ENCODE measurements at regions not wholly inside any gene's neighbourhood (a gene's known extent, or its start where the extent isn't known, plus 50 kb on each side); places are given as distances from the start of the nearest gene placed in this dataset.

GRCh38 chr5:10153394-10153793, 96.3 kb downstream of the ATPSCKMT start:
- H3K27me3 Mint-ChIP-seq = peaks cover 41% of the 10 kb centered on the region
- H3K36me3 Mint-ChIP-seq (ENCODE audit: insufficient read depth) = no peaks in the 10 kb centered on the region
- no peak for ATAC-seq (replicated peaks; ENCODE audit: extremely low read depth, poor library complexity, severe bottlenecking)
- no peaks in the 10 kb centered on the region for H3K4me1 Mint-ChIP-seq
- no peak overlapping the region for H3K27ac Mint-ChIP-seq (ENCODE audit: low read depth)
- H3K9me3 Mint-ChIP-seq = no peaks in the 10 kb centered on the region
- H3K4me3 Mint-ChIP-seq = no peak overlapping the region
- DNase-seq (ENCODE audit: low spot score in 2 of 2) = no peak

GRCh38 chr5:10151656-10152055, 98.0 kb downstream of the ATPSCKMT start:
- Mint-ChIP-seq H3K27ac (ENCODE audit: low read depth) (no peak overlapping the region), H3K27me3 (peaks cover 48% of the 10 kb centered on the region), H3K4me3 (no peak overlapping the region), H3K36me3 (ENCODE audit: insufficient read depth) (no peaks in the 10 kb centered on the region), H3K9me3 (no peaks in the 10 kb centered on the region), H3K4me1 (no peaks in the 10 kb centered on the region)
- ATAC-seq (replicated peaks; ENCODE audit: extremely low read depth, poor library complexity, severe bottlenecking) = no peak
- no peak for DNase-seq (ENCODE audit: low spot score in 2 of 2)

GRCh38 chr5:10149911-10150310, 99.8 kb downstream of the ATPSCKMT start:
- no peaks in the 10 kb centered on the region for H3K9me3 Mint-ChIP-seq
- H3K4me1 Mint-ChIP-seq = no peaks in the 10 kb centered on the region
- H3K27me3 Mint-ChIP-seq = peaks cover 38% of the 10 kb centered on the region
- no peaks in the 10 kb centered on the region for H3K36me3 Mint-ChIP-seq (ENCODE audit: insufficient read depth)
- no peak overlapping the region for H3K4me3 Mint-ChIP-seq
- H3K27ac Mint-ChIP-seq (ENCODE audit: low read depth) = no peak overlapping the region
- ATAC-seq (replicated peaks; ENCODE audit: extremely low read depth, poor library complexity, severe bottlenecking) (no peak), DNase-seq (ENCODE audit: low spot score in 2 of 2) (no peak)

GRCh38 chr5:10145923-10146401, 103.7 kb downstream of the ATPSCKMT start:
- H3K36me3 Mint-ChIP-seq (ENCODE audit: insufficient read depth) = no peaks in the 10 kb centered on the region
- H3K27me3 Mint-ChIP-seq = peaks cover 28% of the 10 kb centered on the region
- no peaks in the 10 kb centered on the region for H3K4me1 Mint-ChIP-seq
- no peak for DNase-seq (ENCODE audit: low spot score in 2 of 2)
- H3K4me3 Mint-ChIP-seq = no peak overlapping the region
- no peaks in the 10 kb centered on the region for H3K9me3 Mint-ChIP-seq
- no peak for ATAC-seq (replicated peaks; ENCODE audit: extremely low read depth, poor library complexity, severe bottlenecking)
- no peak overlapping the region for H3K27ac Mint-ChIP-seq (ENCODE audit: low read depth)

GRCh38 chr5:10144040-10144439, 105.6 kb downstream of the ATPSCKMT start:
- ATAC-seq (replicated peaks; ENCODE audit: extremely low read depth, poor library complexity, severe bottlenecking) (no peak), DNase-seq (ENCODE audit: low spot score in 2 of 2) (no peak)
- no peaks in the 10 kb centered on the region for H3K36me3 Mint-ChIP-seq (ENCODE audit: insufficient read depth)
- peaks cover 23% of the 10 kb centered on the region for H3K27me3 Mint-ChIP-seq
- H3K4me3 Mint-ChIP-seq = no peak overlapping the region
- H3K4me1 Mint-ChIP-seq = no peaks in the 10 kb centered on the region
- no peak overlapping the region for H3K27ac Mint-ChIP-seq (ENCODE audit: low read depth)
- no peaks in the 10 kb centered on the region for H3K9me3 Mint-ChIP-seq

GRCh38 chr5:10140195-10140973, 109.3 kb downstream of the ATPSCKMT start:
- H3K27me3 Mint-ChIP-seq = peaks cover 24% of the 10 kb centered on the region
- H3K4me3 Mint-ChIP-seq = no peak overlapping the region
- no peak for DNase-seq (ENCODE audit: low spot score in 2 of 2)
- ATAC-seq (replicated peaks; ENCODE audit: extremely low read depth, poor library complexity, severe bottlenecking) = no peak
- H3K9me3 Mint-ChIP-seq = no peaks in the 10 kb centered on the region
- no peaks in the 10 kb centered on the region for H3K36me3 Mint-ChIP-seq (ENCODE audit: insufficient read depth)
- no peak overlapping the region for H3K27ac Mint-ChIP-seq (ENCODE audit: low read depth)
- no peaks in the 10 kb centered on the region for H3K4me1 Mint-ChIP-seq

- no peak for DNase-seq (ENCODE audit: low spot score in 2 of 2)
- ATAC-seq (replicated peaks; ENCODE audit: extremely low read depth, poor library complexity, severe bottlenecking) = no peak
- Mint-ChIP-seq H3K4me3 (no peak overlapping the region), H3K4me1 (no peaks in the 10 kb centered on the region), H3K9me3 (no peaks in the 10 kb centered on the region), H3K36me3 (ENCODE audit: insufficient read depth) (no peaks in the 10 kb centered on the region), H3K27ac (ENCODE audit: low read depth) (no peak overlapping the region), H3K27me3 (peaks cover 24% of the 10 kb centered on the region)
Measured at GRCh38 chr5:10138395-10139057, 111.2 kb downstream of the ATPSCKMT start.

GRCh38 chr5:10133830-10134229, 115.9 kb downstream of the ATPSCKMT start:
- Mint-ChIP-seq H3K4me3 (no peak overlapping the region), H3K27me3 (peaks cover 12% of the 10 kb centered on the region), H3K36me3 (ENCODE audit: insufficient read depth) (no peaks in the 10 kb centered on the region), H3K9me3 (peaks cover 5% of the 10 kb centered on the region), H3K4me1 (no peaks in the 10 kb centered on the region), H3K27ac (ENCODE audit: low read depth) (no peak overlapping the region)
- DNase-seq (ENCODE audit: low spot score in 2 of 2) (no peak), ATAC-seq (replicated peaks; ENCODE audit: extremely low read depth, poor library complexity, severe bottlenecking) (no peak)

- no peaks in the 10 kb centered on the region for H3K36me3 Mint-ChIP-seq (ENCODE audit: insufficient read depth)
- no peaks in the 10 kb centered on the region for H3K4me1 Mint-ChIP-seq
- H3K9me3 Mint-ChIP-seq = peaks cover 5% of the 10 kb centered on the region
- DNase-seq (ENCODE audit: low spot score in 2 of 2) (no peak), ATAC-seq (replicated peaks; ENCODE audit: extremely low read depth, poor library complexity, severe bottlenecking) (no peak)
- H3K27me3 Mint-ChIP-seq = no peaks in the 10 kb centered on the region
- no peak overlapping the region for H3K4me3 Mint-ChIP-seq
- H3K27ac Mint-ChIP-seq (ENCODE audit: low read depth) = no peak overlapping the region
Measured at GRCh38 chr5:10130881-10131280, 118.8 kb downstream of the ATPSCKMT start.

GRCh38 chr5:10126900-10127299, 122.8 kb downstream of the ATPSCKMT start:
- ATAC-seq (replicated peaks; ENCODE audit: extremely low read depth, poor library complexity, severe bottlenecking) (no peak), DNase-seq (ENCODE audit: low spot score in 2 of 2) (no peak)
- H3K9me3 Mint-ChIP-seq = peaks cover 2% of the 10 kb centered on the region
- H3K27ac Mint-ChIP-seq (ENCODE audit: low read depth) = no peak overlapping the region
- no peak overlapping the region for H3K4me3 Mint-ChIP-seq
- no peaks in the 10 kb centered on the region for H3K4me1 Mint-ChIP-seq
- H3K36me3 Mint-ChIP-seq (ENCODE audit: insufficient read depth) = no peaks in the 10 kb centered on the region
- no peaks in the 10 kb centered on the region for H3K27me3 Mint-ChIP-seq

GRCh38 chr5:10125116-10125515, 124.6 kb downstream of the ATPSCKMT start:
- H3K27me3 Mint-ChIP-seq = no peaks in the 10 kb centered on the region
- no peak for DNase-seq (ENCODE audit: low spot score in 2 of 2)

GRCh38 chr5:10124287-10124686, 125.4 kb downstream of the ATPSCKMT start:
- H3K36me3 Mint-ChIP-seq (ENCODE audit: insufficient read depth) = no peaks in the 10 kb centered on the region
- H3K4me1 Mint-ChIP-seq = no peaks in the 10 kb centered on the region
- no peaks in the 10 kb centered on the region for H3K27me3 Mint-ChIP-seq
- H3K4me3 Mint-ChIP-seq = no peak overlapping the region
- H3K27ac Mint-ChIP-seq (ENCODE audit: low read depth) = no peak overlapping the region
- ATAC-seq (replicated peaks; ENCODE audit: extremely low read depth, poor library complexity, severe bottlenecking) (no peak), DNase-seq (ENCODE audit: low spot score in 2 of 2) (no peak)
- H3K9me3 Mint-ChIP-seq = peaks cover 5% of the 10 kb centered on the region

More at GRCh38 chr5:10125116-10125515, 124.6 kb downstream of the ATPSCKMT start:
- no peak for ATAC-seq (replicated peaks; ENCODE audit: extremely low read depth, poor library complexity, severe bottlenecking)
- no peaks in the 10 kb centered on the region for H3K36me3 Mint-ChIP-seq (ENCODE audit: insufficient read depth)
- no peak overlapping the region for H3K27ac Mint-ChIP-seq (ENCODE audit: low read depth)
- no peaks in the 10 kb centered on the region for H3K4me1 Mint-ChIP-seq
- H3K9me3 Mint-ChIP-seq = no peaks in the 10 kb centered on the region
- H3K4me3 Mint-ChIP-seq = no peak overlapping the region
